ENCODE measurements at regions not wholly inside any gene's neighbourhood (a gene's known extent, or its start where the extent isn't known, plus 50 kb on each side); places are given as distances from the start of the nearest gene placed in this dataset.
A peak's percentile ranks its signal among the peaks of the same experiment; 100 is the strongest.

GRCh38 chr3:73738711-73739110 is 114.0 kb upstream of the PDZRN3 start:
- TF ChIP-seq CTCF (IDR thresholded peaks at IDR 0.05; ENCODE audit: insufficient read depth, low read depth, low read length, missing control alignments) = no peak
- no peak overlapping the region for H3K4me3 ChIP-seq (ENCODE audit: low read length)
- no peak for DNase-seq (ENCODE audit: low read depth)

GRCh38 chr3:73734211-73735089 is 109.7 kb upstream of the PDZRN3 start:
- TF ChIP-seq CTCF (IDR thresholded peaks at IDR 0.05; ENCODE audit: insufficient read depth, low read depth, low read length, missing control alignments) = no peak
- DNase-seq (ENCODE audit: low read depth) = no peak
- no peak overlapping the region for H3K4me3 ChIP-seq (ENCODE audit: low read length)

DNA sequence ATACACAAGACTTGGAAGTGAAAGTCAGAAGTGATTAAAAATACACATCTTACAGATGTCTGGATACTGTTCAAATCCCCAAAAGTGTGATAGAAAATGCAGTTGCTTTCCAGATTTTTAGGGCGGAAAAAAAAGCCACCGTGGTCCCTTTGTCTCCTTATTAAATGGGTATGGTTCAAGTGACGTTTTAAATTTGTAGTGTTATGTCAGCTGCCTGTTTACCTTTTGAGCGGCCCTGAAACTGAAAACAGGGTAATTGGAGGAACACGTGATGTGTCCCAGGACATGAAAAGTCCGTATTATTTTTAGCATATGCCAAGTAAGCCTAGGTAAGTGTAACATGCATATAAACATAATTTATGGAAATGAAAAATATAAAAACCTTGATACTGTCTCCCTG is 109.0 kb upstream of the PDZRN3 start:
- DNase-seq (ENCODE audit: low read depth) = no peak
- no peak for TF ChIP-seq CTCF (IDR thresholded peaks at IDR 0.05; ENCODE audit: insufficient read depth, low read depth, low read length, missing control alignments)
- H3K4me3 ChIP-seq (ENCODE audit: low read length) = no peak overlapping the region

DNA sequence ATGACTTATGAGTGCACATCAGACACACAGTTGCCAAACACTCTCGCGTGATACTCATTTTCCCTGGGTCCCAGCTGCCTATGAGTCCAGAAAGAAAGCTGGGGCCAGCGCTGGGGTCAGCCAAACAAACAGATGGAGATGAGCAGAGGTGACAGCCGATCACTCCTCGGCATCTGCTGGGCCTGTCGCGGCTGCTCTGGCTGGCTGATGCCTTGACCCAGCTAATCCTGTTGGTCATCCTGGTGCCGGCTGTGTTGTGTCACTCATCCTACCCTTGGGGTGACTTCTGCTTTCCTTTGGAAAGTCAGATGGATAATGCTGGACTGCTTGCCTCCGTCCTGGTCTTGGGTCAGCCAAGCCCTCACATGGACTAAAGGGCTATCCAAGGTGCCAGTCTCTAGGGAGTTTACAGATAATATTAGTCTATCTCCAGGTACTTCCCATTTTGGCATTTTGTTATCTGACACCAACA is 105.3 kb upstream of the PDZRN3 start:
- no peak for TF ChIP-seq CTCF (IDR thresholded peaks at IDR 0.05; ENCODE audit: insufficient read depth, low read depth, low read length, missing control alignments)
- DNase-seq (ENCODE audit: low read depth) = no peak
- no peak overlapping the region for H3K4me3 ChIP-seq (ENCODE audit: low read length)

- TF ChIP-seq CTCF (IDR thresholded peaks at IDR 0.05; ENCODE audit: insufficient read depth, low read depth, low read length, missing control alignments) = no peak
- DNase-seq (ENCODE audit: low read depth) = no peak
- no peak overlapping the region for H3K4me3 ChIP-seq (ENCODE audit: low read length)
Measured at GRCh38 chr3:73727854-73728253, 103.1 kb upstream of the PDZRN3 start.

GRCh38 chr3:73727117-73727821 is 102.5 kb upstream of the PDZRN3 start:
- no peak for TF ChIP-seq CTCF (IDR thresholded peaks at IDR 0.05; ENCODE audit: insufficient read depth, low read depth, low read length, missing control alignments)
- DNase-seq (ENCODE audit: low read depth) = peak; percentile 18
- H3K4me3 ChIP-seq (ENCODE audit: low read length) = no peak overlapping the region
